Stimulated activated CD4-positive, alpha-beta T cell treated with anti-CD3 and anti-CD28 coated beads, Interleukin-2, amount 100 ng/mL, for 24 hours (primary cell): ENCODE measurements at regions not wholly inside any gene's neighbourhood (a gene's known extent, or its start where the extent isn't known, plus 50 kb on each side); places are given as distances from the start of the nearest gene placed in this dataset.

ENCODE experiments used
- DNase-seq, 2 donors: peaks; one replicate each; pipeline ENCODE4 v3.0.0-alpha.2; 2020

DNA sequence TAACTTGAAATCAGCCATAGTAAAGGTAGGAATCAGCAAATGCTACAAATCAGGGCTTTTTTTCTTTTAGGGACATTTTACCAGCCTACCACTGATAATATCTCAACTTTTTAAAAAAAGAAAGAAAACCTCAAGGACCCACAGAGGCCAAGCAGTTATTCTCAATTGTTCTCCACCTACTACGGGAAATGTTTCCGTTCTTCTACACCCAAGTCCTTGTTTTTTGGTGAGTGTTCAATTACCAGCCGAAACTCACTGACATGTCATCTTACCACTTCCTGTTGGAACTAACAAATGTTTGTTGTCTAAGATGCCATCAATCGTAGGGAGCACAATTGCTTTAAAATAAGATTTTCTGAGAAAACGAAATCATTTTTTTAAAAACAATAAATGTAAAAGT is 50.2 kb upstream of the CDK1 start:
- no peak for DNase-seq

DNA sequence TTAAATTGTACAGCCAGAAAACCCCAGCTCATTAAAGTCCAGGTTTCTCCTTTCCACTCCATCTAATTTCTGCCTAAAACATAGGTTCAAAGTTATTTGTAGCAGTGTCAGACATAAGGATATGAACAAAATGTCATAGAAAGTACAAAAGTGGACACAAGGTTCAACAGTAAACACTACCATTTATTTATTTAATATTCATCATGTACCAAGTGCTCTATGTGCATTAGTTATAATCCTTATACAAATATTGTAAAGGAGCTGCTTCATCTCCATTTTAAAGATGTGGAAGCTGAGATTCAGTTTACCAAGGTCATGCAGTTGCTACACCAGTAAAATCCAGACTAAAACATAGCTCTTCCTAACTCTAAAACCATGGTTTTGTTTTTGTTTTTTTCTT is 52.0 kb upstream of the CDK1 start:
- no peak for DNase-seq

DNA sequence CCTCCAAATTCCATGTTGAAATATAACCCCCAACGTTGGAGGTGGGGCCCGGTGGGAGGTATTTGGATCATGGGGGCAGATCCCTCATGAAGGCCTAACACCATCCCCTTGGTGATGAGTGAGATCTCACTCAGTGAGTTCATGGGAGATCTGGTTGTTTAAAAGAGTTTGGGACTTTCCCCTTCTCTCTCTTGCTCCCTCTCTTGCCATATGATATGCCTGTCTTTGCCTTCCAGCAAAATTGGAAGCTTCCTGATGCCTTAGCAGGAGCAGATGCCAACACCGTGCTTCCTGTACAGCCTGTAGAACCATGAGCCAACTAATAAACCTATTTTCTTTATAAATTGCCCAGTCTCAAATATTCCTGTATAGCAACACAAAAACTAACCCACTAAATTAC is 55.7 kb upstream of the CDK1 start:
- DNase-seq, result no peak

DNA sequence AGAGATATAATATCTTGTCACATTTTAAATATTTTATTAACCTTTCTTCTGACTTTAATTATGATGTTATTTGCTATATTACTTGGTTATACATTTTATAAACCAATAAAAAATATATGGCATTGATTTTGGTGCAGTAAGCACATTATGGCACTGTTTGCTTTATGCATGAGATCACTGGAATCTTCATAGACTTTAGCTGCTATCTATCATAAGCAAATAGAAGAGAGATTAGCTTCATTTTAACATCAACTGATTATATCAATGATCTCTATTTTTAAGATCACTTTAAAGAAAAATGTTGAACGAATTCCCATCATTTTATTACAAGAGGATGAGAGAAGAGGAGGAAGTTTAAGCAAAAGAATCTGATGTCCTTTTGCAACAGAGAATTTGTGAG is 58.6 kb upstream of the CDK1 start:
- no peak for DNase-seq

DNA sequence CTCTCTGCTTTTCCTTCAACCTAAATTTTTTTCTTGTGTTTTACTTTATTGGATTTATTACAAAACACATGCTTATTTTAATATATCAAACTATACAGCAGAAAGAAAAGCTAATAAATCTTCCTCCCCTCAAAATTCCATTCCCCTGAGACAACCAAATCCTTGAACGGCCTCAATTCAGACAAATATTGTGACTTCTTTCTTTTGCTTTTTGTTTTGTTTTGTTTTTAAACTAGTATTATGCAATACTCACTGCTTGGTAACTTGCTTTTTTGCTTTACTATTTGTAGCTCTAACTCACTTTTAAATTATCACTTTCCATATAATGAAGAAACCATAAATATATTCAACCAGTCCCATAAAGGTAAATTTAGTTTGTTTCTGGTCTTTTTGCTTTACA is 59.4 kb upstream of the CDK1 start:
- no peak for DNase-seq

DNA sequence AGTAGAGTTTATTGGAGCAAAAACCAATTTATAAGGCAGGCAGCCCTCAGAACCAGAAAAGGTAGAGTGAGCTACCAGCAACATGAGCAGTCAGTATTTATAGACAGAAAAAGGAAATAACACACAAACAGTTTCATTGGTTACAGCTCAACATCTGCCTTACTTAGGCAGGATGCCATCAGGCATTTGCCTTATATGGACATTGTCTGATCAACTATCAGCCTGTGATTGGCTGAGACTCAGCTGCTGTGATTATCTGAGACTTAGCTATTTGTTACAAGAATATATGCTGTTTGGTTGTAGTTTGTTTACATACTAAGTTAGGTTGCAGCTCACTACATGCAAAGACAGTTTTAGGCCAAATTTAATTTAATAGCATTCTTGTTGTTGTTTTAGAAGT is 60.4 kb upstream of the CDK1 start:
- no peak for DNase-seq

DNA sequence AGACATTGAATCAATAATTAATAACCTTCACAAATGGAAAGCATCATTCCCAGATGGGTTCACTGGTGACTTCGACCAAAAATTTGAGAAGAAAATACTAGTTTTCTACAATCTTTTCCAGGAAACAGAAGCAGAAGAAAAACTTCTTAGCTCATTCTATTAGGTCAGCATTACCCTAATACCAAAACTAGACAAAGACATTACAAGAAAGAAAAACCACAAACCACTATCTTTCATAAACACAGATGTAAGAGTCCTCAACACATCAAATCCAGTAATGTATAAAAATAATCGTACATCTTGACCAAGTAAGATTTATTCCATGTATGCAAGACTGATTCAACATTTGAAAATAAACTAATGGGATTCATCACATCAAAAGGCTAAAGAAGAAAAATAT is 64.0 kb upstream of the CDK1 start:
- no peak for DNase-seq

DNA sequence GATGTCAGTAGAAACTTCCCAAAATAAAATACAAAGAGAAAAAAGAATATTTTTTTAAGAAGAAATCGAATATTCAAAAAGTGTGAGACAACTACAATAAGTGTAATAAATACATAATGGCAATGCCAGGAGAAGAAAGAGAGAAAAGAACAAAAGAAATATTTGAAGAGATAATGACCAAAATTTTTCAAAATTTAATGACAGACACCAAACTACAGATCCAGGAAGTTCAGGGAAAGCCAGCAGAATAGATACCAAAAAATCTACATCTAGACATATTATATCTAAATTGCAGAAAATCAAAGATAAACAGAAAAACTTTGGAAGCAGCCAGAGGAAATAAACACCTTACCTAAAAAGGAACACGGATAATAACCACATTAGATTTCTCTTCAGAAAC is 66.8 kb upstream of the CDK1 start:
- no peak for DNase-seq

DNA sequence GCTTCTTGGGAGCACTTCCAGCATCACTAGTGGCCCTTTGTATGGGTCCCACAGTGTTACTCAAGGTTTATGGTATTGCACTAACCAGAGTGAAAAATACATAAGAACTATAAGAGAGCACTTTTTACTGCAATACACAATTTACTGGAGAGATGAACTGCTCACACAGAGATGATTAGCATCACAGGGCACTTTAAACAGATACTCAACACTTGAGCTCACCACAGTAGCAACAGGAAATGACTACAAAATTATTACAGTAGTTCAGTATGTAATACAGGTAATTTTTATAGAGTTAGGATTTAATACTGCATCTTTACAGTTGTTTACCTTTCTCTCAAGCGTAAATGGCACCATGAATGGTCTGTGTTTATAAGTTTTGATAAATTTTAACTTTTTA is 68.2 kb upstream of the CDK1 start:
- no peak for DNase-seq

DNA sequence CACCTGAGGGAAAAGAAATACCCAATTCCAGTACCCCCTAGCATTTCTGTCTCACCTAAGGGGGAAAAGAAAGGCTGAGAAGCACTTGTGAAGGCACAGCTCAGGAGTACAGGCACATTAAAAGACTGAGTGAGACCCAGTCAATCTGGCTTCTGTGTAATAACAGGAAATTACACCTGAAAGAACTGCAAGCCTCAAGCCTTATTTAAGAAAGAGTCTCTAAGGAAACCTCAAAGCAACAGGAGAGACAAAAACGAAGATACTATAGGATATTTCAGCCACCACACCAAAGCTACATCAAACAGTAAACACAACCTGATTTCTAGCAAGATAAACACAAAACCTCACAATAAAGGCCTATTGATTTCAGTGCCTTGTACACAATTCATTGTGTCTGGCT is 69.6 kb upstream of the CDK1 start:
- DNase-seq, result no peak

DNA sequence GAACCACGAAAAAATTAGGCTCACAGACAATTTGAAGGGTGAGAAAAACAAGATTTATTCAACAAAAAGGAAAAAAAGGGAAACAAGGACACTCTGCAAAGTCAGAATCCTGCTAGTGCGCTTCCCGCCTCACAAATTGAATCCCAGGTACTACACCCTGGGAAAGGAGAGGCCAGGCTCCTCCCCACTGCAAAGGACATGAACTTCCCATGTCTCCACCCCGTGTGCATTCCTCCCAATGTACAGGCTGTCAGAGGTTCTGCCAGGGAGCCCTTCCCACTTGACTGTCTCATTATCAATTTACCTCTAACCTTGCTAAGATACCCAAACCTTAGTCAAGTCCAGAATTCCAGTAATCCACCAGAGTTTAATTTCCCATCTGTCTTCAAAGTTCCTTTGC is 70.4 kb upstream of the CDK1 start:
- DNase-seq, result no peak

DNA sequence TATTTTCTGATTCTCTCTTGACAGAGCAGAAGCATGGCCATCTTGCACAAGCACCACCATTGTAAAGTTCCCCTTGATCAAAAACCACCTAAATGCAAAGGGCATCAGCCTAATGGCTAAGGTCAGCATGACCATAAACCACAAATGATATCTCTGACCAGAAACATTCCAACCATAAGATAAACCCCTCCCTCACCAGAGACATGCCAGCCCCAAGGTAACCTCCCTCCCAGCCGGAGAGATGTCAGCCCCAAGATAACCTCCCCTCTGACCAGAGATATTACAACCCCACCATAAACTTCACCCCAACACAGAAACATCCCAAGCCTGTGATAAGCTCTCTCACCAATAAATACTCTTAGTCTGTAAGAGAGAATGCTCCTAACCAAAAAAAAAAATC is 72.1 kb upstream of the CDK1 start:
- no peak for DNase-seq

DNA sequence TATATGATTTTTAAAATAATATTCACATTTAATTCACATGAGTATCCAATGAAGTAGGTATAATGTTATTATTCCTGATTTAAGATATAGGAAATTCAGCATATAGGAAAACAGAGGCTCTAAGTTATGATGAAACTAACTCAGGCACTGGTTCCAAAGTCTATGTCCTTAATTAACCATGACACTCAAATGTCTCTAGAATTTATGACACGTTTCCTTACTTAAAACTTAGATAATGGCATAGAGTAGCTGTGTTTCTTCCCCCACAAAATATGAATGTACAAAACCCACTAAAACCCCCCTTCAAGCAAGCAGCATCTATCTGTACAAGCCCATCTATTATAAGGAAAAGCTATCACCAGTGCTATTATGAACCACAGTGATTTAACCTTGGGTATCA is 72.9 kb upstream of the CDK1 start:
- no peak for DNase-seq

DNA sequence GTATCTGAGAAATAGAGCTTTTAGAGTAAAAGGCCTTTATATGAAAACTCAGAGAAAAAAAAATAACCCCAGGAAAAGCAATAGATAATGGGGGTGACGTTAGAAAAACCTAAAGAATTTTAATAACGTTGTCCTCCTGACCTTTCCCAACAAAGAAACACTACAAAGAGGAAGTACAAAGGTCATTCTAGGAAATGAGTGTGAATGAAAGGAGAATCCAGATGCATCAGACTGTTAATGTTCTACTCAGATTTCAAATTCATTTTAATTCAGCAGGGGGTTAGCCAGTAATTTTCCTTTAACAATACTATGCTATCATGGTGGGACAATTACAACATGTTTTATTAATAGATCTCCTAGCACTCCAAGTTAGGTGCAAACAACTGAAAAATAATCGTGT is 73.8 kb upstream of the CDK1 start:
- DNase-seq, result no peak

DNA sequence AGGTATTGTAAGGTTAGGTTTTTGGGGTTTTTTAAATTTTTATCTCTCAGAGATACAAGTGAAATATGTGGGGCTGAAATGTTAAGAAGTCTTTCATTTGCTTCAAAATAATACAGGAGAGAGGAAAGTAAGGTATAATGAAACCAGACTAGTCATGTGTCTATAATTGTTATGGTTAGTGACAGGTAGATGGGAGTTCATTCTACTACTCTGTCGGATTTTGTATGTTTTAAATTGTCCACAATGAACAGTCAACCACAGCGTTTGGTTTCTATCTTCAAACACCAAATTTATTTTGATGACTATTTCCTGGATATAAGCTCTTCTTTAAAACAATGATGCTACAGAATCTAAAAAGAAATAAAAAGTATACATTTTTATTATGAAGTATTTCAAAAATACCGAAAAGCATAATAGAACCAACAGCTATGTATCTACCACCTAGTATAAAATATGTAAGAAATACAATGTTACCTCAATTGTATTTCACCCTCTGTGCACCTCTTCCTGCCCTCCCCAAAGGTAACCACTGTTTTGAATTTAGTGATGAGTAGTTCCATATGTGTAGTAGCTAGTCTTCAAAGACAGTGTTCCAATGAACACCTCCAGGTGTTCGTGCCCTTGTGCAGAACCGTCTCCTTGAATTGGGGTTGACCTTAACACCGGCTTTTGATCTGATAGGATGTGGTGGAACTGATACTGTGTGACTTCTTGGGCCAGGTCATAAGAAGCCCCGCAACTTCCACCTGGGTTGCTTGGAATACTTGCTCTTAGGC is 74.8 kb upstream of the CDK1 start:
- no peak for DNase-seq

DNA sequence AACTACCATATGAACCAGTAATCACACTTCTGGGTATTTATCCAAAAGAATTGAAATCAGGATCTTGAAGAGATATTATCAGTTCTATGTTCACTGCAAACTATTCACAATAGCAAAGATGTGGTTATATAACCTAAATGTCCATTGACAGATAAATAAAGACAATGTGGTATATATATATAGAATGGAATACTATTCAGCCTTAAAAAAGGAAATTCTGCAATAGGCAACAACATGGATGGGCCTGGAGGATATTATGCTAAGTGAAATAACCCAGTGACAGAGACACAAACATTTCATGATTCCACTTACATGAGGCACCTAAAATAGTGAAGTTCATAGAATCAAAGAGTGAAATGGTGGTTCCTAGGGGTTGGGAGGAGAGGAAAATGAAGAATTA is 90.6 kb upstream of the CDK1 start:
- no peak for DNase-seq

DNA sequence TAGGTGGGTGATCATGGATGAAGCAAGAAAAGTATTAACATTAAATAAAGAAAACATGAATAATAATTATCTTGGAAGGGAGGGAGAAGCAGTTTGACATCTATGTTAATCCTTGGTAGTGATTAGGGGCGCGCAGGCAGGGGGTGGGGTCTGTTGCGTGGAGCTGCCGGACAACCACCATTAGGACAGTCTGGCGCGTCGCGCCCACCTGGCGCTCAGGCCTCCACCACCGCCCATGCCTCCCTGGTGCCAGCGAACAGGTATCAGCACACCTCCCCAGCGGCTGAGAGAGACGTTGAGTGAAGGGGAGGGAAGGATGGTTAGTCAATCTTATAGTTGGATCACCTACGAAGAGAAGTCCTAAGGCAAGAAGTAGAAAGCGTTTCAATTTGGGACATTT is 94.2 kb upstream of the CDK1 start:
- DNase-seq, result no peak

DNA sequence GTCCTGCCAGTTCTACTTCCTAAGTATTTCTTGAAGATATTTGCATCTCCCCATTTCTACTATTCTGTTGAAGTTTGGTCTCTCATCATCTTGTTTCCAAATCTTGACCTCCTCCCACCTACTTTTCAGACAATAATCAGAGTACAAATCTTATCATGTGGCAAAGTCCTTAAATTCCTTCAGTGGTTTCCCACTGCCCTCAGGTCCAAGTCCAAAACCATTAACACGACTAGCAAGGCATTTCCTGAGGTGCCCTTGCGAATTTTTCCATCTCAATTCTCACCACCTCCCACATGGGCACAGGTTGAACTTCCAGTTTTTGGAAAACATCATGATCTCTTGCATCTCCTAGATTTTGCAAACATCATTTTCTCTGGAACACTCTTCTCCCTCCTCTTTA is 97.2 kb upstream of the CDK1 start:
- no peak for DNase-seq

DNA sequence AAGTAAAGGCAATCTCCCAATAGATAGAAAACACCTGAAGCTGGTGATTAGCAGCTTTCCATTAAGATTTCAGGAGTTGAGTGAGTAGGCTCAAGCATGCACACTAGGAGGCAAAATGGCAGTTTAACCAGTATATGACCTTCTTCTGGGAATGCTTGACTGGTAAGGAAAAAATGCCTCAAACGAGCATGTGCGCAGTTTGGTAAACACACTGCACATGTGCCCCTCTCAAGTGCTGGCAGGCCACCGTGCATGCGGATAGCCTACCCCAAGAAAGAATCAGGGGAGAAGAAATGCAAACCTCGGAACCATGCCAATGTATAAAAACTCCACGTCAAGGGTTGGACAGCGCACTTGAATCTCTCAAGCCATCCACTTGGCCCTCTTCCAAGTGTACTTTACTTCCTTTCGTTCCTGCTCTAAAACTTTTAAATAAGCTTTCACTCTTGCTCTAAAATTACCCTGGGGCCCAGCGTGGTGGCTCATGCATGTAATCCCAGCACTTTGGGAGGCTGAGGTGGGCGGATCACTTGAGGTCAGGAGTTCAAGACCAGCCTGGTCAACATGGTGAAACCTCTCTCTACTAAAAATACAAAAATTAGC is 98.8 kb upstream of the CDK1 start:
- no peak for DNase-seq

DNA sequence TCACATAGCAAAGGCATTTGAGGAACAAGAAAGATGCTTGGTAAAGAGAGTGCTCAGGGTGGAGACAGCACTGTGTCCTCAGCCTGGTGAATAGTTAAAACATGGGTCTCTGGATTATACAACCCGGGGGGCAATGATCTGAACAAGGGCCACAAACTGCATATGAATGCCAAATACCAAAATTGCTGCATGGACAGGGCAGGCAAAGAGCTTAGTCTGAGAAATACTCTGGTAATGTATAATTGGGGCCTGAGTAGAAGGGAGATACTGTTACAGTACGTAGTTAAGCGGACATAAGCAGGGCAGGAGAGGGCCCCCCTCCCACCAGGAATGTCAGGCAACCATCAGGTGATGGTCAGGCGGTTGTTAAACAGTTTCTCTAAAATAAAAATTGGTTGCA is 99.3 kb upstream of the CDK1 start:
- DNase-seq, result no peak

DNA sequence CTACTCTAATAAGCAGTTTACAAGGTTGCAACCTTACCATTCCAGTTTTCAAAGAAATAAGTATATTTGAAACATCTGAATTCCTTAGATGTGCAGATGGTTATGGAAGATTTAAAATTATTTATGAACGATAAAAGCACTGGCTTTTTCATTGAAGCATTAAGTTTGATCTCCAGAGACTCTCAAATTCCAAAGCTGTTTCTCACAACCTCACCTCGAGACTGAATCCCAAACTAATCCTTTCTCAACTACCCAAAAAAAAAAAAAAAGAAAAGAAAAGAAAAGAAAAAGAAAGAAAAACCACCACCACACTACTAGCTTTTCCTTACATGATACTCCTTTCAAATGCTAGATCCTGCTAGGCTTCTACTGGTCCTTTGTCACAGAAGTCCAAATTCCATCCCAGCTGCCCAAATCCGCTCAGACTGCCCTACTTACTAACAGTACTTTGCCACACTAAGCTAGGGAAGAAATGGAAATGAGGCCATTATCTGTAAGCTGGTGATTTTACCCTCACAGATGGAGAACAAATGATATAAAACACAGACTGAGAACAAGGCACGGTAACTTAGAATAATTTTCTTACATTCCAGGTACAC is 100.6 kb upstream of the CDK1 start:
- no peak for DNase-seq

DNA sequence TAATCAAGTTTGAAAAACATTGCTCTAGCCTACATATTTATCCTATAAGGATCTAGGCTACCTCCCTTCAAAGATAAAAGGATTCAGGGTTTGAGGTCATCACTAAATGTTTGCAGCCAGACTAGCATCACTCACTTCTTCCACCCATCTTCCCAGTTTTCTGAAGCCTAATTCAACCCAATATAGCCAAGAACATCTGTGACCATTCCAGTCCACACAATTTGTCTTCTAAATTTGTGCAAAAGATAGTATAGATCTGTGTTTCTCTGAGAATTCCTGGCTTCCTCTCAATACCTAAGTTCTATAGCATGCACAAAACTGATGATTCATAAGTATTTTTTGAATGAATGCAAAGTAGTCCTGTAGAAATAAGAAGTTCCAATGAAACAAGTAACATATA is 103.0 kb upstream of the CDK1 start:
- DNase-seq, result no peak

DNA sequence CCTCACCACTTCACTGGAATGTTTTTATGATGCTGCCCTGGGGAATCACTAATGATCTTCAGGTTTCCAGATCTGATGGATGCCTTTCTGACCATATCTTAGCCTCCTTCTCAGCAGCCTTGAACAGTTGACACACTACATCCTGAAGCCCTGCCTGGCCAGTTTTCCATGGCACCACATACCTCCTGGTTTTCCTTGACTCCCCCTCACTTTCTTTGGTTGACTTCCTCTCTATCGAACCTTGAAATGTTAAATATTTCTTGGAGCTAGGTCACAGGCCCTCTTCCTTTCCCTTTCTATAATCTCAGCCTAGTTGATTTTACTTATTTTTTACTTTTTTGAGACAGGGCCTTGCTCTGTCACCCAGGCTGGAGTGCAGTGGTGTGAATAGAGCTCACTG is 108.8 kb upstream of the CDK1 start:
- DNase-seq, result no peak

DNA sequence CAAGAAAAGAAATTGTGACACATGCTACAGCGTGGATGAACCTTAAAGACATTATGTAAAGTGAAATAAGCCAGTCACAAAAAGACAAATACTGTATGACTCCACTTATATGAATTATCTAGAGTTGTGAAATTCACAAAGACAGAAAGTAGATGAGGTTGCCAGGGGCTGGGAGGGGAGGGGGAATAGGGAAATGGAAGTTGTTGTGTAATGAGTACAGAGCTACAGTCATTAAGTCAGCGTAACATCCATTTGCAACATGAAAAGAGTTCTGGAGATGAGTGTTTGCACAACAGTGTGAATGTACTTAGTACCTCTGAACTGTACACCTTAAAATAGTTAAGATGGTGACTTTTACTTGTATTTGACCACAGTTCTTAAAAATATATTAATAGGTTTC is 112.1 kb upstream of the CDK1 start:
- DNase-seq, result no peak

DNA sequence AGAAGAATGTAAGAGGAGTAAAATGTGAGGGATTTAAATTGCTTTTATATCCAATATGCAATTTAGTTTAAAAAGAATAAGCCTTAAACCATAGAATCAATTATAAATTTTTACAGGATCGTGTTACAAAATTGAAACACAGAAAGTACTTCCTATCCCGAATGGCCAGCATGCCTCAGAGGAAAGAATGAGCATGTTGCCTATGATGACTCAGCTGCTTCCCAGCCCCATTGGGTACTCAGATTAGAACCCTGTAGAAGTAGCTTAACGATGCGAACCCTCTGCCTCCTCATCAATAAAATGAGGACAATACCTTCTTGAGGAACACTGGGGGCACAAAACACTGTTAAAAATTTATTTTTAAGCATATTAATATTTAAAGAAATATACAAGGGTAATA is 113.4 kb upstream of the CDK1 start:
- no peak for DNase-seq
